ENCODE measurements at regions not wholly inside any gene's neighbourhood (a gene's known extent, or its start where the extent isn't known, plus 50 kb on each side); places are given as distances from the start of the nearest gene placed in this dataset.
"Not testable (repeated sequence)": the region's sequence is repeated elsewhere in the genome, so short reads cannot be mapped to it uniquely, and the experiment has no call there.

- DNase-seq = no peak
- Histone ChIP-seq H3K4me3 (ENCODE audit: low read depth in 1 of 3, low read length in 3 of 3) (no peak overlapping the region), H3K27ac (ENCODE audit: low read depth in 1 of 3, low read length in 2 of 3) (peak overlapping the region in 1 of 3 donors; percentile 36), H3K27me3 (ENCODE audit: control insufficient read depth in 3 of 3, insufficient read depth in 3 of 3, low read length in 3 of 3) (no peaks in the 10 kb centered on the region), H3K4me1 (ENCODE audit: control insufficient read depth in 3 of 3, insufficient read depth in 2 of 3, low read depth in 1 of 3, low read length in 2 of 3) (no peaks in the 10 kb centered on the region), H3K9me3 (ENCODE audit: control insufficient read depth in 2 of 2, insufficient read depth in 1 of 2, low read depth in 1 of 2, low read length in 1 of 2) (no peaks in the 10 kb centered on the region), H3K36me3 (ENCODE audit: control insufficient read depth in 3 of 3, insufficient read depth in 2 of 3, low read depth in 1 of 3, low read length in 3 of 3) (no peaks in the 10 kb centered on the region)
- 56 to 67% (median 63%) methylated on average over 7 of the region's 7 CpGs for WGBS, 3 donors
- FAIRE-seq = no peak
These were observed 329.5 kb downstream of the ICE1 start for GRCh38 chr5:5751987-5752386.

- H3K4me1 ChIP-seq (ENCODE audit: control insufficient read depth in 3 of 3, insufficient read depth in 2 of 3, low read depth in 1 of 3, low read length in 2 of 3) = no peaks in the 10 kb centered on the region
- no peaks in the 10 kb centered on the region for H3K36me3 ChIP-seq (ENCODE audit: control insufficient read depth in 3 of 3, insufficient read depth in 2 of 3, low read depth in 1 of 3, low read length in 3 of 3)
- no peak overlapping the region for H3K27ac ChIP-seq (ENCODE audit: low read depth in 1 of 3, low read length in 2 of 3)
- no peak for FAIRE-seq
- no peaks in the 10 kb centered on the region for H3K27me3 ChIP-seq (ENCODE audit: control insufficient read depth in 3 of 3, insufficient read depth in 3 of 3, low read length in 3 of 3)
- H3K4me3 ChIP-seq (ENCODE audit: low read depth in 1 of 3, low read length in 3 of 3) = no peak overlapping the region
- H3K9me3 ChIP-seq (ENCODE audit: control insufficient read depth in 2 of 2, insufficient read depth in 1 of 2, low read depth in 1 of 2, low read length in 1 of 2) = no peaks in the 10 kb centered on the region
- DNase-seq = no peak
- WGBS, 3 donors = 80 to 85% (median 80%) methylated on average over 4 of the region's 4 CpGs
These were observed 329.0 kb downstream of the ICE1 start for GRCh38 chr5:5751498-5751897.

GRCh38 chr5:5741418-5741817 is 318.9 kb downstream of the ICE1 start:
- no peak for DNase-seq
- no peak for FAIRE-seq
- Histone ChIP-seq H3K4me3 (ENCODE audit: low read depth in 1 of 3, low read length in 3 of 3) (no peak overlapping the region), H3K27ac (ENCODE audit: low read depth in 1 of 3, low read length in 2 of 3) (no peak overlapping the region), H3K9me3 (ENCODE audit: control insufficient read depth in 2 of 2, insufficient read depth in 1 of 2, low read depth in 1 of 2, low read length in 1 of 2) (peaks cover 0 to 9% of the 10 kb centered on the region in 2 donors), H3K4me1 (ENCODE audit: control insufficient read depth in 3 of 3, insufficient read depth in 2 of 3, low read depth in 1 of 3, low read length in 2 of 3) (no peaks in the 10 kb centered on the region), H3K36me3 (ENCODE audit: control insufficient read depth in 3 of 3, insufficient read depth in 2 of 3, low read depth in 1 of 3, low read length in 3 of 3) (no peaks in the 10 kb centered on the region), H3K27me3 (ENCODE audit: control insufficient read depth in 3 of 3, insufficient read depth in 3 of 3, low read length in 3 of 3) (no peaks in the 10 kb centered on the region)

DNA sequence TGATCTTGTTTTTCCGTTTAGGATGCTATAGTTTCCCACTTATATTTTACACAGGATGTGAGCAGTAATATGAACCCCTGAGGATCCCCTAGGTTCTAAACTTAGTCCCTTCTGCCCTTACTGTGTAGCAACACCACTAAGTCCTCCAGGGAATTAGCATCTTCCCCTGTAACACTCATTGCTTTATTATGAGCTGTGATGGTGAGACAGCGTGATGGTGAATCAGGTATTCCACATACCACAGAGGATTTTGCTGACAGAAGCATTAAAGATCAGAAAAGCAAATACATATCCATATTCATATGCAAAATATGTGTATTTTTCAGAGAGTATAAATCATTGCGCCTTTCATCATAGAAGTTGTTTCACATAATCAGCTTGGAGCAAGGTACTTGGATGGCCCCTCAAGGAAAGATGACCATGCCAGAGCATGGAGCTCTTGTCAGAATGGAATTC is 317.0 kb downstream of the ICE1 start:
- 75 to 84% (median 80%) methylated on average over 3 of the region's 3 CpGs for WGBS, 3 donors
- H3K4me3 ChIP-seq (ENCODE audit: low read depth in 1 of 3, low read length in 3 of 3) = no peak overlapping the region
- no peaks in the 10 kb centered on the region for H3K36me3 ChIP-seq (ENCODE audit: control insufficient read depth in 3 of 3, insufficient read depth in 2 of 3, low read depth in 1 of 3, low read length in 3 of 3)
- H3K27me3 ChIP-seq (ENCODE audit: control insufficient read depth in 3 of 3, insufficient read depth in 3 of 3, low read length in 3 of 3) = no peaks in the 10 kb centered on the region
- DNase-seq (no peak), FAIRE-seq (no peak)
- H3K4me1 ChIP-seq (ENCODE audit: control insufficient read depth in 3 of 3, insufficient read depth in 2 of 3, low read depth in 1 of 3, low read length in 2 of 3) = no peaks in the 10 kb centered on the region
- H3K27ac ChIP-seq (ENCODE audit: low read depth in 1 of 3, low read length in 2 of 3) = no peak overlapping the region
- peaks cover 0 to 9% of the 10 kb centered on the region in 2 donors for H3K9me3 ChIP-seq (ENCODE audit: control insufficient read depth in 2 of 2, insufficient read depth in 1 of 2, low read depth in 1 of 2, low read length in 1 of 2)

- no peak for DNase-seq
- H3K4me3 ChIP-seq (ENCODE audit: low read depth in 1 of 3, low read length in 3 of 3) = no peak overlapping the region
- WGBS, 3 donors = 45 to 61% (median 49%) methylated on average over 2 of the region's 2 CpGs
- peaks cover 0 to 6% of the 10 kb centered on the region in 2 donors for H3K9me3 ChIP-seq (ENCODE audit: control insufficient read depth in 2 of 2, insufficient read depth in 1 of 2, low read depth in 1 of 2, low read length in 1 of 2)
- H3K36me3 ChIP-seq (ENCODE audit: control insufficient read depth in 3 of 3, insufficient read depth in 2 of 3, low read depth in 1 of 3, low read length in 3 of 3) = no peaks in the 10 kb centered on the region
- no peak overlapping the region for H3K27ac ChIP-seq (ENCODE audit: low read depth in 1 of 3, low read length in 2 of 3)
- no peaks in the 10 kb centered on the region for H3K4me1 ChIP-seq (ENCODE audit: control insufficient read depth in 3 of 3, insufficient read depth in 2 of 3, low read depth in 1 of 3, low read length in 2 of 3)
- no peak for FAIRE-seq
- no peaks in the 10 kb centered on the region for H3K27me3 ChIP-seq (ENCODE audit: control insufficient read depth in 3 of 3, insufficient read depth in 3 of 3, low read length in 3 of 3)
These were observed 316.5 kb downstream of the ICE1 start for GRCh38 chr5:5738797-5739489.

- DNase-seq = no peak
- WGBS, 3 donors = 58 to 67% (median 64%) methylated on average over 2 of the region's 2 CpGs
These were observed 313.5 kb downstream of the ICE1 start for GRCh38 chr5:5736007-5736406.

DNA sequence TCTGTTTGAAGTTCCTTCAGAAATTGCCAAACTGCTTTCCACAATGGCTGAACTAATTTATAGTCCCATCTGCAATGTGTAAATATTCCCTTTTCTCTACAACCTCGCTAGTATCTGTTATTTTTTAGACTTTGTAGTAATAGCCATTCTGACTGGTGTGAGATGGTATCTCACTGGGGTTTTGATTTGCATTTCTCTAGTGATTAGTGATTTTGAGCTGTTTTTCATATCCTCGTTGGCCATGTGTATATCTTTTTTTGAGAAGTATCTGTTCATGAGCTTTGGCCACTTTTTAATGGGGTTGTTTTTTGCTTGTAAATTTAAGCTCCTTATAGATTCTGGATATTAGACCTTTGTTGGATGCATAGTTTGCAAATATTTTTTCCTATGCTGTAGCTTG is 310.6 kb downstream of the ICE1 start:
- H3K4me3 ChIP-seq (ENCODE audit: low read depth in 1 of 3, low read length in 3 of 3); H3K36me3 ChIP-seq (ENCODE audit: control insufficient read depth in 3 of 3, insufficient read depth in 2 of 3, low read depth in 1 of 3, low read length in 3 of 3); H3K9me3 ChIP-seq (ENCODE audit: control insufficient read depth in 2 of 2, insufficient read depth in 1 of 2, low read depth in 1 of 2, low read length in 1 of 2); DNase-seq; FAIRE-seq; H3K27me3 ChIP-seq (ENCODE audit: control insufficient read depth in 3 of 3, insufficient read depth in 3 of 3, low read length in 3 of 3); H3K27ac ChIP-seq (ENCODE audit: low read depth in 1 of 3, low read length in 2 of 3); H3K4me1 ChIP-seq (ENCODE audit: control insufficient read depth in 3 of 3, insufficient read depth in 2 of 3, low read depth in 1 of 3, low read length in 2 of 3): not testable (repeated sequence)
- 44 to 60% (median 56%) methylated on average over 2 of the region's 2 CpGs for WGBS, 3 donors

More at GRCh38 chr5:5736007-5736406, 313.5 kb downstream of the ICE1 start:
- Histone ChIP-seq H3K27ac (ENCODE audit: low read depth in 1 of 3, low read length in 2 of 3) (no peak overlapping the region), H3K27me3 (ENCODE audit: control insufficient read depth in 3 of 3, insufficient read depth in 3 of 3, low read length in 3 of 3) (no peaks in the 10 kb centered on the region), H3K4me1 (ENCODE audit: control insufficient read depth in 3 of 3, insufficient read depth in 2 of 3, low read depth in 1 of 3, low read length in 2 of 3) (no peaks in the 10 kb centered on the region), H3K4me3 (ENCODE audit: low read depth in 1 of 3, low read length in 3 of 3) (no peak overlapping the region), H3K9me3 (ENCODE audit: control insufficient read depth in 2 of 2, insufficient read depth in 1 of 2, low read depth in 1 of 2, low read length in 1 of 2) (no peaks in the 10 kb centered on the region), H3K36me3 (ENCODE audit: control insufficient read depth in 3 of 3, insufficient read depth in 2 of 3, low read depth in 1 of 3, low read length in 3 of 3) (no peaks in the 10 kb centered on the region)
- FAIRE-seq = no peak

GRCh38 chr5:5726401-5726800 is 303.9 kb downstream of the ICE1 start:
- FAIRE-seq = no peak
- no peak overlapping the region for H3K27ac ChIP-seq (ENCODE audit: low read depth in 1 of 3, low read length in 2 of 3)
- H3K27me3 ChIP-seq (ENCODE audit: control insufficient read depth in 3 of 3, insufficient read depth in 3 of 3, low read length in 3 of 3) = no peaks in the 10 kb centered on the region
- H3K9me3 ChIP-seq (ENCODE audit: control insufficient read depth in 2 of 2, insufficient read depth in 1 of 2, low read depth in 1 of 2, low read length in 1 of 2) = no peaks in the 10 kb centered on the region
- WGBS, 3 donors = 66 to 71% (median 68%) methylated on average over 6 of the region's 6 CpGs
- no peak for DNase-seq
- H3K4me3 ChIP-seq (ENCODE audit: low read depth in 1 of 3, low read length in 3 of 3) = no peak overlapping the region
- no peaks in the 10 kb centered on the region for H3K36me3 ChIP-seq (ENCODE audit: control insufficient read depth in 3 of 3, insufficient read depth in 2 of 3, low read depth in 1 of 3, low read length in 3 of 3)
- no peaks in the 10 kb centered on the region for H3K4me1 ChIP-seq (ENCODE audit: control insufficient read depth in 3 of 3, insufficient read depth in 2 of 3, low read depth in 1 of 3, low read length in 2 of 3)

DNA sequence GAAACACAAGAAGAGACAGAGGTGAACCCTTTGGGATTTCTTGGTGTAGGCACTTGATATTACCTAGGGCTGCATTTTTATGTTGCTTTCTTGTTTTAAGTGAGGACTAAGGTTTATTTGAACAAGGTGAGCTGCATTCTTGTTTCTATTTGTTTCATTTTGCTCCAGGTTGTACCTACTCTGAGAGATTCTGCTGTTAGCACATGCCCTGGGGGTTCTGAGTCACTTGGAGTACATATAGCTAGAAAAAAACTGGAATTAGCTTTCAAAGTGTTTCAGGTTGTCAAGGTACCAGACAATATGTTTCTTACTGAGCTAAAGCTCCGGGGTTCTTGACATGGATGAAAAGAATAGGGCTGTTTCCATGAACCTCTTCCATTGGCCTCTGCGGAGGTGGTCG is 299.4 kb downstream of the ICE1 start:
- Histone ChIP-seq H3K27ac (ENCODE audit: low read depth in 1 of 3, low read length in 2 of 3) (no peak overlapping the region), H3K27me3 (ENCODE audit: control insufficient read depth in 3 of 3, insufficient read depth in 3 of 3, low read length in 3 of 3) (no peaks in the 10 kb centered on the region), H3K4me1 (ENCODE audit: control insufficient read depth in 3 of 3, insufficient read depth in 2 of 3, low read depth in 1 of 3, low read length in 2 of 3) (no peaks in the 10 kb centered on the region), H3K9me3 (ENCODE audit: control insufficient read depth in 2 of 2, insufficient read depth in 1 of 2, low read depth in 1 of 2, low read length in 1 of 2) (no peaks in the 10 kb centered on the region), H3K4me3 (ENCODE audit: low read depth in 1 of 3, low read length in 3 of 3) (no peak overlapping the region), H3K36me3 (ENCODE audit: control insufficient read depth in 3 of 3, insufficient read depth in 2 of 3, low read depth in 1 of 3, low read length in 3 of 3) (no peaks in the 10 kb centered on the region)
- WGBS, 3 donors = 71 to 87% (median 80%) methylated on average over 3 of the region's 3 CpGs
- FAIRE-seq = no peak
- DNase-seq = no peak

Measured in small intestine (tissue), 7 donors.